ENCODE measurements at regions not wholly inside any gene's neighbourhood (a gene's known extent, or its start where the extent isn't known, plus 50 kb on each side); places are given as distances from the start of the nearest gene placed in this dataset.

- no peak for DNase-seq
Measured at GRCh38 chr1:25001125-25001915, 71.2 kb upstream of the RUNX3 start.

- DNase-seq, result no peak
Measured at GRCh38 chr1:24999906-25000305, 69.8 kb upstream of the RUNX3 start.

- DNase-seq, result no peak
Measured at GRCh38 chr1:24999426-24999825, 69.3 kb upstream of the RUNX3 start.

- no peak for DNase-seq
Measured at GRCh38 chr1:24998563-24999245, 68.6 kb upstream of the RUNX3 start.

- no peak for DNase-seq
Measured at GRCh38 chr1:24996983-24997893, 67.2 kb upstream of the RUNX3 start.

GRCh38 chr1:24996456-24996855 lies 66.4 kb upstream of the RUNX3 start:
- DNase-seq, result no peak

- no peak for DNase-seq
Measured at GRCh38 chr1:24995661-24996060, 65.6 kb upstream of the RUNX3 start.

GRCh38 chr1:24995140-24995539 lies 65.1 kb upstream of the RUNX3 start:
- no peak for DNase-seq

GRCh38 chr1:24993871-24994580 lies 64.0 kb upstream of the RUNX3 start:
- DNase-seq, result no peak

- no peak for DNase-seq
Measured at GRCh38 chr1:24992761-24993211, 62.7 kb upstream of the RUNX3 start.

- no peak for DNase-seq
Measured at GRCh38 chr1:24992124-24992760, 62.2 kb upstream of the RUNX3 start.

- DNase-seq, result no peak
Measured at GRCh38 chr1:24991697-24992096, 61.6 kb upstream of the RUNX3 start.

GRCh38 chr1:24990779-24991641 lies 60.9 kb upstream of the RUNX3 start:
- DNase-seq, result no peak

- no peak for DNase-seq
Measured at GRCh38 chr1:24990136-24990535, 60.1 kb upstream of the RUNX3 start.

GRCh38 chr1:24989082-24989481 lies 59.0 kb upstream of the RUNX3 start:
- DNase-seq, result no peak

- DNase-seq, result no peak
Measured at GRCh38 chr1:24988558-24988912, 58.5 kb upstream of the RUNX3 start.

- no peak for DNase-seq
Measured at GRCh38 chr1:24987875-24988557, 57.9 kb upstream of the RUNX3 start.

GRCh38 chr1:24987424-24987823 lies 57.3 kb upstream of the RUNX3 start:
- no peak for DNase-seq

GRCh38 chr1:24986372-24986965 lies 56.4 kb upstream of the RUNX3 start:
- peak; percentile 91 for DNase-seq

- no peak for DNase-seq
Measured at GRCh38 chr1:24985737-24986136, 55.7 kb upstream of the RUNX3 start.
